BE2C (cell line): ENCODE measurements at regions not wholly inside any gene's neighbourhood (a gene's known extent, or its start where the extent isn't known, plus 50 kb on each side); places are given as distances from the start of the nearest gene placed in this dataset.
"Not testable (repeated sequence)": the region's sequence is repeated elsewhere in the genome, so short reads cannot be mapped to it uniquely, and the experiment has no call there.

Experiments
- DNase-seq: peaks from one replicate; pipeline ENCODE4 v3.0.0-alpha.2; 2020
- H3K27me3 ChIP-seq: fragments of 250-450 bp; sonication (Bioruptor Pico); 2 replicates; pipeline ENCODE4 v1.5.1; 2020; ENCODE audit warnings: mild to moderate bottlenecking
- H3K36me3 ChIP-seq: fragments of 250-450 bp; sonication (Bioruptor Pico); 2 replicates; pipeline ENCODE4 v1.5.1; 2020; ENCODE audit warnings: mild to moderate bottlenecking
- H3K4me1 ChIP-seq: fragments of 250-450 bp; sonication (Bioruptor Pico); 2 replicates; pipeline ENCODE4 v1.5.1; 2020
- H3K4me3 ChIP-seq: 2 replicates; pipeline ENCODE4 v1.5.1; 2011; ENCODE audit warnings: low read depth, low read length
- H3K9me3 ChIP-seq: fragments of 250-450 bp; sonication (Bioruptor Pico); 2 replicates; pipeline ENCODE4 v1.5.1; 2020
- CTCF ChIP-seq: IDR thresholded peaks from 2 replicates; pipeline ENCODE4 v1.5.1; 2012; ENCODE audit warnings: mild to moderate bottlenecking, low read depth, low read length

- H3K4me1 ChIP-seq = peaks cover 34% of the 10 kb centered on the region
- no peaks in the 10 kb centered on the region for H3K27me3 ChIP-seq
- no peak overlapping the region for H3K4me3 ChIP-seq
- no peaks in the 10 kb centered on the region for H3K36me3 ChIP-seq
- no peak for TF ChIP-seq CTCF
- no peaks in the 10 kb centered on the region for H3K9me3 ChIP-seq
- no peak for DNase-seq
Observed at GRCh38 chr17:77288115-77288619, 147.4 kb downstream of the SEC14L1 start.

GRCh38 chr17:77290759-77291558 is 150.2 kb downstream of the SEC14L1 start:
- not testable (repeated sequence) for H3K27me3 ChIP-seq, H3K9me3 ChIP-seq, H3K4me3 ChIP-seq, H3K36me3 ChIP-seq, DNase-seq
- peaks cover 31% of the 10 kb centered on the region for H3K4me1 ChIP-seq

DNA sequence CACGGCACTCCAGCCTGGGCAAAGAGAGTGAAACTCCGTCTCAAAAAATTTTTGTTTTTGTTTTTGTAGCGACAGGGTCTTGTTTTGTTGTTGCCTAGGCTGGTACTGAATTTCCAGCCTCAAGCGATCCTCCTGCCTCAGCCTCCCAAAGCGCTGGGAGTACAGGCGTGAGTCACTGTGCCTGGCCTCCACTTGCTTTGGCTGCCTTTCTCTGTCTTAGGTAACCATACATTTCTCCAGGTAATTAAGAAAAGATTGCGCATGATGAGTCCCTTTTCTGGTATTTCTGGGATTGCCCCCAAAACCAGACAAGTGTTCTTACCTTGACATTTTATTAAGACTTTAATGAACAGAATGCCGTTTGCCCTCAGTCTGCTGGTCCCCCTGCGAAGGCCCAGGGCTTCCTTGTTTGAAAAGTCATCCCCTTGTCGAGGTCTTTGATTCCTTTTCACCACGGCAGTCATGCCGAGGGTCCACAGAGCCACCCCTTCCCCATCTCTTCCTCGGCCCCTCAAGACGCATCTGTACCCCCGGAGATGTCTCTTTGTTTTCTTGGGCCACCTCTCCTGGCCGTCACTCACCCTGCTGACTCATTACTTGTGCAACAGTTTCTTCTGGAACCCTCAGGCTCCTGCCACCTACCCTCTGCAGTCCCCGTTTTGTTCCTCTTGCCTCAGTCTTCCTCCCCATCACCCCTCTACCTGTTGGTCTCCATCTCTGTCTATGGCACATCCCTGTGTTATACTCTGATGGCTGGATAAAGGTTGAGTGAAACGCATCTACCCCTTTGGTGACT is 151.0 kb downstream of the SEC14L1 start:
- Histone ChIP-seq H3K9me3 (no peaks in the 10 kb centered on the region), H3K36me3 (peaks cover 2% of the 10 kb centered on the region; the same call in 1 of the 2 replicates), H3K4me3 (no peak overlapping the region), H3K27me3 (no peaks in the 10 kb centered on the region), H3K4me1 (peaks cover 26% of the 10 kb centered on the region)
- DNase-seq = no peak
- TF ChIP-seq CTCF = no peak

DNA sequence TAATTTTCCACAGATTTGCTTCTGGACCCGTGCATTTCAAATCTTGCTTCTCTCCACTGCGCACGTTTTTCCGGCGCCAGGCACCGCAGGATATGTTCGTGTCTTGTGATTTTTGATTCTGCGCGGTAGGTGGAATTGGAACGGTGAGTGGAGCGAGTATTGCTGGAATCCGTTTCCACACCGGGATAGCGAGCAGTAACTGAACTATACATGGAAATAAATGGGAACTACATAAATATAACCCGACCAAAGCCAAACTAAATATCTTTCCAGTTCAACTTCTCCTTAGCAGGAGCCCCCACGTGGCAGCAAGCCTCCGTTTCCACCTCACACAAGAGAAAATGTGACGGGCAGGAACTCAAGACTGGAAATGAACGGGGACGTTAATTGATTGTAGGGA is 154.0 kb downstream of the SEC14L1 start:
- Histone ChIP-seq H3K4me1 (0 out of 2 replicates have a peak, but pooled peaks cover 6% of the 10 kb centered on the region), H3K9me3 (peaks cover 8% of the 10 kb centered on the region), H3K36me3 (peaks cover 2% of the 10 kb centered on the region; the same call in 1 of the 2 replicates), H3K27me3 (no peaks in the 10 kb centered on the region), H3K4me3 (no peak overlapping the region)
- no peak for DNase-seq
- no peak for TF ChIP-seq CTCF

GRCh38 chr17:77295241-77295853 is 154.6 kb downstream of the SEC14L1 start:
- Histone ChIP-seq H3K9me3 (peaks cover 8% of the 10 kb centered on the region), H3K4me1 (0 out of 2 replicates have a peak, but pooled peaks cover 6% of the 10 kb centered on the region), H3K27me3 (no peaks in the 10 kb centered on the region), H3K36me3 (peaks cover 2% of the 10 kb centered on the region; the same call in 1 of the 2 replicates), H3K4me3 (no peak overlapping the region)
- no peak for DNase-seq
- no peak for TF ChIP-seq CTCF

DNA sequence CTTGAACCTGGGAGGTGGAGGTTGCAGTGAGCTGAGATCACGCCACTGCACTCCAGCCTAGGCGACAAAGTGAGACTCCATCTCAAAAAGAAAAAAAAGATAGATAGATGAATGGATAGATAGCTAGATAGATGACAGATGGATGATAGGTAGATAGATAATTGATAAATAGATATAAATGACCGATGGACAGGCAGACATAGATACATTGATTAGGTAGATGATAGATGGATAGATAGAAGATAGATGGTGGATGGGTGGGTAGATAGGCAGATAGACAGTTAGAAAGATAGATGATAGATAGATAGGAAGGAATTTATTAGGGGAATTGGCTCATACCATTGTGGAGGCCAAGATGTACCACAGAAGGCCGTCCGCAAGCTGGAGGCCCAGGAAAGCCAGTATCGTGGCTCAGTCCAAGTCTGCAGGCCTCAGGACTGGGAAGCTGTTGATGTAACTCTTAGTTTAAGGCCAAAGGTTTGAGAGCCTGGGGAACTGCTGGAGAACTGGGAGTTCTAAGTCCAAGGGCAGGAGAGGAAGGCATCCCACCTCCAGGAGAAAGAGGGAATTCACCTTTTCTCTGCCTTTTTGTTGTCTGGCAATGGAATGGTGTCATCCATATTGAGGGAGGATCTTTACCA is 156.1 kb downstream of the SEC14L1 start:
- Histone ChIP-seq H3K9me3 (peaks cover 8% of the 10 kb centered on the region), H3K36me3 (peaks cover 2% of the 10 kb centered on the region; the same call in 1 of the 2 replicates), H3K4me3 (no peak overlapping the region), H3K27me3 (no peaks in the 10 kb centered on the region), H3K4me1 (0 out of 2 replicates have a peak, but pooled peaks cover 6% of the 10 kb centered on the region)
- DNase-seq = no peak
- TF ChIP-seq CTCF = no peak
